HG03378 (cell line): ENCODE measurements at regions not wholly inside any gene's neighbourhood (a gene's known extent, or its start where the extent isn't known, plus 50 kb on each side); places are given as distances from the start of the nearest gene placed in this dataset.
"Not testable (repeated sequence)": the region's sequence is repeated elsewhere in the genome, so short reads cannot be mapped to it uniquely, and the experiment has no call there.

ENCODE experiments used
- ATAC-seq: cut with Tn5 transposase; IDR thresholded peaks from one replicate; pipeline ENCODE4 v1.9.1; 2021; ENCODE audit warnings: mild to moderate bottlenecking, moderate library complexity; ENCODE audit not compliant: unreplicated experiment

DNA sequence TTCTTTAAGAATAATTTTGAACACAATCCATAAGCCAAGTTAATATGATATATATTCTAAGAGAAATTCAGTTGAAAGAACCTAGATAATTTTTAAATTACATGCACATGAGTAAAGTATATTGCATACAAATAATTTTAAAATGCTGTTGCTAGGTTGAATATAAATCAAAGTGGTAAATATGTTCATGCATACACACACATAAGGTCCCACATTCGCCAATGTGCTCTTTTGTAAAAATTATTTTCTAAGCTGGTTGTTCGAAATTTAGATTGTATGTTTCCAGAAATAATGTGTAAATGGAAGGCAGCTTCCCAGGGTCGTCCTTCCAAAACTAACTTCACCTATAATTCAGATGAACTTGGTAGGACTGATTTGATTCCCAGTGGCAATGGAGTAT lies 173.7 kb upstream of the CCDC196 start:
- ATAC-seq = no peak

DNA sequence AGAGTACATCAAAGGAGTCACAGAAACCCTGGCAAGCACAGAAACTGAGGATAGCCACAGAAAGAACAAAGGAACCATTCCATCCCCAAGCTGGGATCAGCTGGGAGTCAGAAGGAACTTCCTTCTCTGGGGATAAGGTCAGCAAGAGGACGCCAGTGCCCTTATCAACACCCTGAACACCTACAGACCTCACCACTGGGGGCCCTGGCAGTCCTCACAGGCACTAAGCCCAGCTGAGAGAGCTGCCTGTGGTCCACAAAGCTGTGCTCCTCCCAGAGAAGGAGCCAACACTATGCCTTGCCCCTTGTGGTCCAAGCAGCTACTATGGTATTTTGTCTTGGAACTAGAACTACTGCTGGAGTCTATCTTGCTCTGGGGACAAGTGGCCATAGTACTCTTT lies 171.1 kb upstream of the CCDC196 start:
- no peak for ATAC-seq

DNA sequence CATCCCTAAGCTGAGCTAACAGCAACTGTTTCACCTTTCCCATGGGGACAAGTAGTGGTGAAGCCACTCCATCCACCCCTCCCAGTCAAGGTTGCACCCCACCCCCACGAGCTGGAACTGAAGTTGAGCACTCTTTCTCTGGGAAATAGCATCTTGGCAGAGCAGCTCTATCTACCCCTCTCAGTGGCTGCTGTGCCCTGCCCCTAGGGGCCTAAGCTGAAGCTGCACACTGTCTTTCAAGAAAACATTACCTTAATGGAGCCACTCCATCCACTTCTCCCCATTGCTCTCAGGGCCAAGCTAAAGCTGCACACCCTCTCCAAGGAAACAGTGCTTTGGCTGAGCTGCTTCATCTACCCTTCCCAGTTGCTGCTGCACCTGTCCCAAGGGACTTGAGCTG lies 170.6 kb upstream of the CCDC196 start:
- no peak for ATAC-seq

DNA sequence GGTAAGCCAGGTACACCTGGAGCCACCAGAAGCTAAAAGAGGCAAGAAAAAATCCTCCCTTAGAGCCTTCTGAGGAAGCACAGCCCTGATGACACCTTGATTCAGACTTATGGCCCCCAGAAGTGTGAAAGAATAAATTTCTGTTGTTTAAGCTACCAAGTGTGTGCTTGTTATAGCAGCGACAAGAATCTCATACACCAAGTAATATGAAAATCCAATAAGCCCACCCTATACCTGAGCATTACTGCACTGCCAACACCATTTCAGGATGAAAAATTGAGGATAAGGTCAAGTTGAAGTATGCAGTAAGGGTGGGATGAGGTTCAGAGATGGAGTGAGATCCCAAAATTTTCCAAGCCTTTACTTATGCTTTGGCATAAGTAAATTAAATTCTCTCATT lies 163.6 kb upstream of the CCDC196 start:
- ATAC-seq = no peak

DNA sequence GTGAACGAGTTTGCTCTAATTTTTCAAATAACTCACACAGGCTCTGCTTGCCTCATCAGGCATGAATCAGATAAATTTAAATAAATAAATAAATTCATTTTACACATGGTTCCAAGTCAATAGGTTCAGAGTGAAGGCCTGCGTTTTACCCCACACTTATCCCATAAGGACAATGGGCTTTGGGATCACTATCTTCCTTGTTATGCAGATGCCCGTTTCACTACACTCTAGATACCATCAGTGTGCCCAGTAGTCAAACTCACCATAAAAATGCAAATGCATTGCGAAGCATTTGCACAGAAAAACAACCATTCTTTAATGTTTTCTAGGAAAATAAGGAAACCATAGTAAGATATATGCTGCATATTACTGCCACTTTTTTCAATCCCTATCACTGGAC lies 155.9 kb upstream of the CCDC196 start:
- ATAC-seq = no peak

DNA sequence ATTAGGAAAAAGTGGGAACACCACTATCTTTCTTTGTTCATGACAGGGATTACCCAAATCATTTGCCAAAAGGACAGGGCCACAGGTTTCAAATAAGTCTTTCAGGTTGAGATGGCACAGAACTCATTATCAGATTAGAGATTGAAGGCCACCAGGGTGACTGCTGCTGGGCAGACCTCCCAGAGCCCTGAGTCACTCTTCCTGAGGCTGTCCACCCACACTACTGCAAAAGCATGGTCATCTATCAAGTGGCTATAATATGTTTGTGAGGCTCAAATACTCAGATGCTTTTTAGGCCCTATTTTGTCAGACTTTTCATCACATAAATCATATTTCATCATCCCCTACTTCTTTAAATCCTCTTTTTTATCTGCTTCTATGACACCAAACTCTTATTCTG lies 155.3 kb upstream of the CCDC196 start:
- no peak for ATAC-seq

DNA sequence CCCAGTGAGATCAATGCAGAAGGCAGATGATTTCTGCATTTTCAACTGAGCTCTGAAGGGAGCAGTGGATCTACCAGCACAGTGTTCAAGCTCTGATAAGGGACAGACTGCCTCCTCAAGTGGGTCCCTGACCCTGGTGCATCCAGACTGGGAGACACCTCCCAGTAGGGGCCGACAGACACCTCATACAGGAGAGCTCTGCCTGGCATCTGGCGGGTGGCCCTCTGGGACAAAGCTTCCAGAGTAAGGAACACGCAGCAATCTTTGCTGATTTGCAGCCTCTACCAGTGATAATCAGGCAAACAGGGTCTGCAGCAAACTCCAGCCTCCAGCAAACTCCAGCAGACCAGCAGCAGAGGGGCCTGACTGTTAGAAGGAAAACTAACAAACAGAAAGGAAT lies 152.9 kb upstream of the CCDC196 start:
- not testable (repeated sequence) for ATAC-seq

DNA sequence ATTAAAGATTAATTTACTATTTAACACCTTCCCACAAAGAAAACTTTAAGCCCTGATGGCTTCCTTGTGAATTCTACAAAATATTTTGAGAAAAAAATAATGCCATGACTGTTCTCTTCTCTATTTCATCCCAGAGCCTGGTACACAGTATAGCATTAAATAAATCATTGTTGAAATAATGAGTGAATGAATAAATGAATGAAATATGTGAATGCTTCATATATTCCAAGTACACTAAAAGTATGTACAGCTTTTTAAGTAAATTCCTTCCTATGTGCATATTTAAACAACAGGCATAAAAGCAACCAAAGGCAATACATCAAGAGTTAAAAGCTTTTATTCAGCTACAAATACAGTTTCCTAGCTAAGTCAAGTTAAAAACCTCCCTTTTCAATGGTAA lies 144.9 kb upstream of the CCDC196 start:
- no peak for ATAC-seq

DNA sequence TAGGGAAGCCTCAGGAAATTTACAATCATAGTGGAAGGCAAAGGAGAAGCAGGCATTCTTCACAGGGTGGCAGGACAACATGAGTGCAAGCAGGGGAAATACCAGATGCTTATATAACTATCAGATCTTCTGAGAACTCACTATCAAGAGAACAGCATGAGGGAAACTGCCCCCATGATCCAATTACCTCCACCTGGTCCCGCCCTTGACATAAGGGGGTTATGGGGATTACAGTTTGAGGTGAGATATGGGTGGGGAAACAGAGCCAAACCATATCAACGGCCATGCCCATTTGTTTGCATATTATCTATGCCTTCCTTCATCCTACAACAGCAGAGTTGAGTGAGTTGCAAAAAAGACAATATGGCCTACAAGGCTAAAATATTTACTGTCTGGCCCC lies 140.2 kb upstream of the CCDC196 start:
- ATAC-seq = no peak

DNA sequence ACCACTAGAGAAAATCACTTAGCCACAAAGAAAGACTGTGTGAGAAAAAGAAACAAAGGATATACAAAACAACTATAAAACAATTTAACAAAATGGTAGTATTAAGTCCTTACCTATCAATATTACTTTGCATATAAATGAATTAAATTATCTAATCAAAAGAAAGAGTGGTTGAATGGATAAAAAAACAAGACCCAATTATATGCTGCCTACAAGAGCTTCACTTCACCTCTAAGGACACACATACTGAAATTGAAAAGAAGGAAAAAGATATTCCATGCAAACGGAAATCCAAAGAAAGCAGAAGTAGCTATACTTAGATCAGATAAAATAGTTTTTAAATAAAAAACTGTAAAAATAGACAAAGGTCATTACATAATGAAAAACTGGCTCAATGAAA lies 134.9 kb upstream of the CCDC196 start:
- ATAC-seq = no peak

DNA sequence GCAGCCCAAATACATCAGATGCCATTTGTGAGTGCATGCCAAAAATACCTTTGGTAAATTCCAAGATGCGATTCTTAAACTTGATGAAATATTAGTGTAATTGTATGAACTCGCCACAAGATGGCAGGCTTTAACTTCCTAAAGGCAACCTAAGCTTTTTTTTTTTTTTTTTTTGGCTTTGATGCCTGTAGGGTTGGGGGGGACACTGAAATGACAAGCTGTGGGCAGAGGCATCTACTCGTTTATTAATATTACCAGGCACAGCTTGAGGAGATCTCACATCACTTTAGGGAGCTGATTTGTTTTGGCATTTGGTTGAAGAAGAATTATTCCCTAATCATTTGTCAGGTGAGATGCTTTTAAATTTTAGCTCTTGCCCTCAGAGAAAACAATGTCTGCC lies 126.7 kb upstream of the CCDC196 start:
- no peak for ATAC-seq

DNA sequence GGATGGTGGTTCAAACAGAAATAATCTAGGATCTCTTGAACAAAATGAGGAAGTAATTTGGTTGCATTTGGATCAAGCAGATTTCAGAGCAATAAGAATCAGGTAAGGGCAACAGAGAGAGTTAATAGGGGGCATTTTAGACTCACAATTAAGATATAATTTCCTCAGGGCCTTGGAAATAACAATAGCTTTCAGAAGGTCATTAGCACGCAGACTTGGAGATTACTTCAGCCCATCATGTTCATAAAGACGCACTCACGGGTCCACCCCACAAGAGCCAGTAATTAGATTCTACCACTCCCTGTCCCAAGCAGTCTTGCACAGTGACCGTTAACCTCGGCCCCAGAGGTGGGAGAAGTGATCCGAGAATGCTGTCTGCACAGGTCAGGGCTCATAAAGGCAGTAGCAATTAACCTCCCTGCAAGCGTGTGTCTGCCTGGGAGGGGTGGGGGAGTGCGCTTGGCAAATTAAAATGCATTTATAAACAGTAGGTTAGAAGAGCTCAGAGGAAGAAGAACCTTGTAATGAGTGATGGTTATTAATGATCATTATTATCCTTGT lies 125.7 kb upstream of the CCDC196 start:
- ATAC-seq = no peak

DNA sequence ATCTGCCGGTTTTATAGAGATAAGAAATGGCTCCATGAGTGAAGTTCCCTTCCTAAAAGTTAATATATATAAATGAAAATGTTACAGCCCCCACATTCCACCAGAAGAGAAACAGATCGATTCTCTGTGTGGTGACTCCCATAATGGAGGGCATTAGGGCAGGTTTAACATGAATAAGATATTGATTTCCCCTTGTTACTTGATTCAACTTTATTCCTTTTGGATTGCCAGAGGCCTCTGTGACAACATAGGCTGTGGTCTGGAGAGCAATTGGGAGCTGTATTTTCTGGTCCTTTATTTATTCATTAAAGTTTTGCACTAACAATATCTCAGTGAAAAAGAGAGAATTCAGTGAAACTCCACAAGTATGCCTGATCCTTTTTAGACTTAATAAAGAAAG lies 125.2 kb upstream of the CCDC196 start:
- ATAC-seq = no peak

DNA sequence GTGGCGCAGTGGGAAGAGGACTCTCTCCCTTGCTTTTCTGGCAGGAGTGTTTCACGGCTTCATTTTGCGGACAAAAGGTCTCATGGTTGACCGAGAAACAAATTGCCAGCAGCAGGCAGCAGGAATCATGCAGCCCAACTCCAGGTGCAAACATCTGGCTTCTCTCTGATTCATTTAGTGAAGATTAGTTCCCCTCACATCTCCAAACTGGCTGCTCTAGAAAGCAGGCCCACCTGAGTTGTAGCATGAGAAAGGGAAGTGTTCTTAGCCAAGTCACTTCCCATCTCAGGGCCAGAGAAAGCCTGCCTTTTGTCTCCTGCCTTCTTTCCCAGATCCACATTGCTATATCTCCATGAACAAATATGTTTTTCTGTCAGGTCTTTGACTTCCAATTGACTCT lies 120.8 kb upstream of the CCDC196 start:
- no peak for ATAC-seq

DNA sequence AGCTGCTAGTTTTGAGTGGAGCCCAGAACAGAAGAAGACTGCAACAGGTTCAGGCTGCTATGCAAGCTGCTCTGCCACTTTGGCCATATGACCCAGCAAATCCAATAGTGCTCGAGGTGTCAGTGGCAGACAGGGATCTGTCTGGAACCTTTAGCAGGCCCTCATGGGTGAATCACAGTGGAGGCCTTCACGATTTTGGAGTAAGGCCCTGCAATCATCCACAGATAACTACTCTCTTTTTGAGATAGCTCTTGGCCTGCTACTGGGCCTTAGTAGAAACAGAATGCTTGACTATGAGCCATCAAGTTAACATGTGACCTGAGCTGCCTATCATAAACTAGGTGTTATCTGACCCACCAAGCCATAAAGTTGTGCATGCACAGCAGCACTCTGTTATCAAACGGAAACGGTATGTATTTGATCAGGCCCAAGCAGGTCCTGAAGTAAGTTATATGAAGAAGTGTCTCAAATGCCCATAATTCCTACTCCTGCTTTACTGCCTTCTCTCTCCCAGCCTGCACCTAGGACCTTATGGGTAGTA lies 116.9 kb upstream of the CCDC196 start:
- no peak for ATAC-seq

DNA sequence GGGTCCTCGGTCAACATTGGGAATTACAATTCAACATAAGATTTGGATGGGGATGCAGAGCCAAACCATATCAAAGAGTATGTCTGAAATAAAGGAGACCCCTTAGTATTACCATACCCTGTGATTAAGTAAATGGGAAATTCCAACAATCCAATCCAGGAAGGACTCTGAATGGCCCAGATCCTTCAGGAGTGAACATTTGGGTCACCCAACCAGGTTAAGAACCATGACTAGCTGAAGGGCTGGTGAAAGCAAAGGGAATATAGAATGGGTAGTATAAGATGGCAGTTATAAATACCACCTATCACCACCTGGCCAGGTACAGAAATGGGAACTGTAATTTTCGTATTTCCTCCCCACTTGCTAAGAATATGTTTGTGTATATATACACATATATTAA lies 114.4 kb upstream of the CCDC196 start:
- ATAC-seq = no peak

DNA sequence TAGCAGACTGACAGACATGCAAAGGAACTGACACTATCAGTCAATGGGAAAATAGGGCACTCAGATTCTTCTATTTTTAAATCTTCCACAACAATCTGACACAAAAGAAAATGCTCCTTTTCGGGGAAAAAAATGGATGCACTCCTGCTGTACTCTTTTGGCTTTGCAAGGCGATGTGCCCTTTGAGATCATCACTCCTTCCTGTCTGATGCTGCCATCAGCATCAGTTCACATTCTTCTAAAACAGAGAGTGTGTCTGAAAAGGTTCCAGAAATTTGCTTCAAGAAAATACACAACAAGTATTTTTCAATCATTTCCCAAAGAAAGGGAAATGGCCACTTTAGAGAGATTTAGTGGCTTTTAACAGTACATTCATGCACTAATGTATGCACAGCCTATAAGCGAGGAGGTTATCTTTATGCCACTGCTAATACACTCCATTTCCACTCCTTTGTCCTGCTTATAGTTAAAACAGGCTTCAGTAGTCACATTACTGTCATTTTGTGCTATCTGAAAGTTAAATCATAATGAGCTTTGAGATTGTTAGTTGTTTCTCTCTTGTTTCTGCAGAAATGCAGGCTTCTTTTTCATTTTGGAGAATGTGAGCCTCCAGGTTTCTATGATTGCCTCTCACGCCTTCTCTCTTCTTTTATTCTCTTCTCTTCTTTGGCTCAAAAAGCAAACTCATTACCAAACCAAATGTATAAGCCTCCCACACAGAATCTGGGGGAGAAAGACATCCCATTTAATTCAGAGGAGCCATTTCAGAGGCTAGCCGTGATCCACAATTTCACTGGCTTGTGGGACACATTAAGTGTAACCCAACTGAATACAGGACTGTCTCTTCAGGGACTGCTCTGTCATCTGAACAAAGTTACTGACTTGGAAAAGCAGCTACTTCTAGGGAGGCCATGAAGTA lies 110.9 kb upstream of the CCDC196 start:
- no peak for ATAC-seq

DNA sequence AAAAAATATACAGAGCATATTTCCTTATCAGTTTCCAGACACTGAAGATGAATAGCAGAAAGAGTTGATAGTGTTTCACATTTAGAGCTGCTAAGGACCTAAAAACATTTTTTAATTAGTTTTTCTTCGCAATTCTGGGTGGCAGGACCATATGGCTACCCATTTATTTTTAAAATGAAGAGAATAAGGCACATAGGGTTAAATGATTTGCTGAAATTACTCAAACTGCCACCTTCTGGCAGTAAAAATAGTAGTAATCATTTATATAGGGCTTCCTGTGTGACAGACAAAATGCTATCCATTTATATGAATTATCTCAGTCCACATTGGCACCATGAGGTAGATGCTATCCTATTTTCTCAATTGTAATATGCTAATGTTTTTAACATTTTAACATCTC lies 108.6 kb upstream of the CCDC196 start:
- no peak for ATAC-seq

DNA sequence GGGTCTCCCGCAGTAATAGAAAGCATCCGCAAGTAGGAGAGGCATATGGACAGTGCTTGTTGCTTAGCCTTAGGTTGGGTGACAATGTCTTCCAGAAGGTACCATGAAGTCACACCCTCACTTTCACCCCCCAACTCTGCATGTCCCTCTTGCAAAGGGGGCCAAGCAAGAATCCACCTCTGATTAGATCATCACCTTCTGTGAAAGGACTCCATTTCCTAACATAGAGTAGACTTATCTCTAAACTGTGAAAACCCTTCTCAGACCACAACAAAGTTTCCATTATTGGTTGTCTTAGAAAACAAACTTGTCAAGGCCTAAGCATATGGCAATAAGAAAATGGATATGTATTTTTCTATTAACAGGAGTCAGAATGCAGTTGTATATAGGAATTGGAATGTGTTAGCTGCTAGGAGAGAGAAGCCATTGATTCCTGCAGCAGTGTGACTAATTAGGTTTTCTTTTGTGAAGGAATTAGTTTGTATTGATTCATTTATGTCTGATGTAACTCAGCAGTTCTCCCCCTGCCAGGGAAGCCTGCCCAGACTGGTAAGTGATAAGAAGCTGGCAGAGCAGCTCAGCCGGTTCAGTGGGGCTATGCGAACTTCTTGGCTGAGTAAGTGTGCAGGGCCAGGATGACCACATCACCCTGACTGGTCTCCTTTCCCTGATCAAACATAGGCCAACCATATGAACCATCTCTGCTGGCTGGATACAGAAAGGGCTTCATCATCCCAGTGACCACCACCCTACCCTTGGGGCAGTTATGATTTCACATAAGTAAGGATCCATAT lies 107.3 kb upstream of the CCDC196 start:
- ATAC-seq = no peak

DNA sequence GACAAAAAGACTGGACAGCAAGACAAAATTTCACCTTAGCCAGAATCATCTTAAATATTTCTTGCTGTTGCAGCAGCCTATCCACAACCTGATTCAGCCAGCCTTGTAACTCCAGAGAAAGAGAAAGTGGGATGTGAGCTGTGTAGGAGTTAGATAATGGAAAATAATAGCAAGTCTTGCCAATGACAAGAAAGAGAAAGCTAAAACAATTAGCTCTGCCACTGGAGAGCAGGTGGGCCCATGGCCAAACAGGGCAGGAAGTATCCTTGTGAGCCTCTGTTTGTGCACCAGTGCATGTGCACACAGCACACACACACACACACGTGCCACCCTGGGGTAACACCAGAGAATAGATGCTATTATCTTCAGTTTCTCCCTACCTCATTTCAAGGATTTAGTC lies 106.0 kb upstream of the CCDC196 start:
- ATAC-seq = no peak

DNA sequence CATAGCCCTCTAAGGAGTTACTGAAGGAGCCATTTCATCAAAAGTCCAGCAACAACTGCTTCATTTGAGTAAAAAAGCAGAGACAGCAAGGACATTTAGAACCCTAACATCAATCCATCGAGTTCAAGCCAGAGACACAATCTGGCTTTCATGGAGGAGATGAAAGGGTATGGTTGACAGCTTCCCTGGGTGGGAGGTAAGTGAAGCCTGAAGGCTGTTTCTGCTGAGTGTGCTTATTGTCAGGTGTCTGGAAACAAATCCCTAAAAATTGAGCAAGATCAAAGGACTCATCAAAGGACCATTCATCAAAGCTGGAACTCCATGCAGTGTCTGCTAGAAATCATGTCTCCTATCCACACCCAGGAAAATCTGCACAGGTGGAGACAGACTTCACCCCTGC lies 104.4 kb upstream of the CCDC196 start:
- no peak for ATAC-seq

DNA sequence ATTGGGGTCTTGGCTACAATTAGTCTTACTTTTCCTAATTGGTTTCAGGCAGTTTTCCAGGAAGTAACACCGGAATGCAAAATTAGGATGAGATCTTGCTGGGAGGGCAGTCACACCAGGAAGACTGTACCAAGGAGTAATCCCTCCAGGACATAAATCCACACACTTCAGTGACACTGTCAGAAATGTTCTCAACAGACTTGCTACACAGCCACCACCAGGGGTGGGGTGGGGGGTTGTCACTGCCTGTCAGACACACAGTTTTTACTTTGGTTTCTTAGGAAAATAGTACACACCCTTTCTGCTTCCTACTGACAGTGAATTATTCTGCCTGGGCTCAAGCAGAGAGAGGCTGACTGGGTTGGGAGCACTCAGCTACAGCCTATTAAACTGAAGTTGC lies 102.9 kb upstream of the CCDC196 start:
- ATAC-seq = no peak
